GM10266 (cell line): ENCODE measurements at regions not wholly inside any gene's neighbourhood (a gene's known extent, or its start where the extent isn't known, plus 50 kb on each side); places are given as distances from the start of the nearest gene placed in this dataset.

Experiments used
- DNase-seq: peaks from one replicate; pipeline ENCODE4 v3.0.0; 2012; ENCODE audit errors: extremely low spot score
- CTCF ChIP-seq: IDR thresholded peaks from 2 replicates; pipeline ENCODE4 v1.5.1; 2012; ENCODE audit warnings: mild to moderate bottlenecking, low read depth; ENCODE audit not compliant: control insufficient read depth, insufficient read depth; ENCODE audit errors: missing control alignments

GRCh38 chr13:58963321-58963720 lies 1200.4 kb downstream of the DIAPH3 start:
- no peak for DNase-seq
- TF ChIP-seq CTCF: no peak

DNA sequence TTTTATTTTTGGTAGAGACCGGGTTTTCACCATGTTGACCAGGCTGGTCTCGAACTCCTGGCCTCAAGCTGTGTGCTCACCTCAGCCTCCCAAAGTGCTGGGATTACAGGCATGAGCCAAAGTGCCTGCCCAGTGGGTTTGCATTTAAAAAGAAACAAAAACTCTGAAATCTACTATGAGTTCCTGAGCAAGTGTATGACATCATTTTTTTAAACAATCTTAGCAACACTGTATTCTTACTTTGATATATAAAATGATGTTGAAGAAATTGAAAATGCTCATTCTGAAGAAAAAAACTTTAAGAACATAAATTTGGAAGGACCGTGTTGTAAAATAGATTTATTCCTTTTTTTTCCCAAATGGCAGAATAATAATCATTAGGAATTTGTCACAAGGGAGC lies 1199.7 kb downstream of the DIAPH3 start:
- TF ChIP-seq CTCF: no peak
- DNase-seq: no peak

- no peak for DNase-seq
- no peak for TF ChIP-seq CTCF
Observed at GRCh38 chr13:58977085-58977484, 1186.6 kb downstream of the DIAPH3 start.

- TF ChIP-seq CTCF: no peak
- DNase-seq: no peak
Observed at GRCh38 chr13:58978331-58978730, 1185.4 kb downstream of the DIAPH3 start.

GRCh38 chr13:58979851-58980250 lies 1183.9 kb downstream of the DIAPH3 start:
- no peak for DNase-seq
- TF ChIP-seq CTCF: no peak

- no peak for DNase-seq
- no peak for TF ChIP-seq CTCF
Observed at GRCh38 chr13:58985845-58986244, 1177.9 kb downstream of the DIAPH3 start.

GRCh38 chr13:58989556-58989955 lies 1174.2 kb downstream of the DIAPH3 start:
- TF ChIP-seq CTCF: no peak
- DNase-seq: no peak
